Spleen (tissue), 7 donors: ENCODE measurements at regions not wholly inside any gene's neighbourhood (a gene's known extent, or its start where the extent isn't known, plus 50 kb on each side); places are given as distances from the start of the nearest gene placed in this dataset.

ENCODE experiments used
- POLR2AphosphoS5 ChIP-seq, 3 donors: sonication (generic); formaldehyde crosslinking; IDR thresholded peaks; one replicate each; pipeline ENCODE4 v1.5.1; 2017; ENCODE audit warnings: antibody characterized with exemption in 3 of 3
- TF ChIP-seq, protein P1 (sequence below), 11 experiments: fragments of 200-600 bp in 7 of 11; fragments of 450-650 bp in 4 of 11; sonication (generic) in 4 of 11; IDR thresholded peaks in 8 of 11; conservative IDR thresholded peaks in 3 of 11; 1 replicate in 7 of 11; 2 replicates in 4 of 11; pipeline versions ENCODE4 v1.4.0 to v1.8.0; 2016 to 2021; ENCODE audit warnings: antibody characterized with exemption in 11 of 11, inconsistent platforms in 4 of 11, mild to moderate bottlenecking in 1 of 11
- donor health status: DM: no; HTN: no; CAD: no; lungs with moderate emphysema.
- donor health status: DM: no; HTN: no; CAD: no.
- donor health status: DM: no; HTN: no; CAD: no.

DNA sequence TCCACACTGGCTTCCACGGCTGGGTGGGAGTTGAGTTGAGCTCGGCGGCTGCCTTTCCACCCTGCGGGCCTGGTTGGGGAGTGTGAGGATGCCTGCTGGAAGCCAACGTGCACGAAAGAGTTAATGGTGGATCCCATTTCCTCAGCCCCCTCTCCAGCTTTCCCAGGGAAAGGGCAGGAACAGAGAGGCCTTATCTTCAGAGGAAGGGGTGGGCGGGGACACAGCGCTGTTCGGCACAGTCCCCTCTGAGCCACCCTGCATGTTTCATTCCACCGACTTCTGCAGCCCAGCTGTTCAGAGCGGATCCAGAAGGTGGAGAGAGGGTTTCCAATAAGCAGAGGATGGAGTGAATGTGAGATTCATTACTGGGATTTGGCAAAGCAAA is 295.3 kb downstream of the SEC14L1 start:
- TF ChIP-seq, protein P1, sequence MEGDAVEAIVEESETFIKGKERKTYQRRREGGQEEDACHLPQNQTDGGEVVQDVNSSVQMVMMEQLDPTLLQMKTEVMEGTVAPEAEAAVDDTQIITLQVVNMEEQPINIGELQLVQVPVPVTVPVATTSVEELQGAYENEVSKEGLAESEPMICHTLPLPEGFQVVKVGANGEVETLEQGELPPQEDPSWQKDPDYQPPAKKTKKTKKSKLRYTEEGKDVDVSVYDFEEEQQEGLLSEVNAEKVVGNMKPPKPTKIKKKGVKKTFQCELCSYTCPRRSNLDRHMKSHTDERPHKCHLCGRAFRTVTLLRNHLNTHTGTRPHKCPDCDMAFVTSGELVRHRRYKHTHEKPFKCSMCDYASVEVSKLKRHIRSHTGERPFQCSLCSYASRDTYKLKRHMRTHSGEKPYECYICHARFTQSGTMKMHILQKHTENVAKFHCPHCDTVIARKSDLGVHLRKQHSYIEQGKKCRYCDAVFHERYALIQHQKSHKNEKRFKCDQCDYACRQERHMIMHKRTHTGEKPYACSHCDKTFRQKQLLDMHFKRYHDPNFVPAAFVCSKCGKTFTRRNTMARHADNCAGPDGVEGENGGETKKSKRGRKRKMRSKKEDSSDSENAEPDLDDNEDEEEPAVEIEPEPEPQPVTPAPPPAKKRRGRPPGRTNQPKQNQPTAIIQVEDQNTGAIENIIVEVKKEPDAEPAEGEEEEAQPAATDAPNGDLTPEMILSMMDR (IDR thresholded peaks at IDR 0.05 in 8 of 11, conservative IDR thresholded peaks at IDR 0.05 in 3 of 11), result no peak
- peak in 2 of 3 donors; percentile 25 to 54 for TF ChIP-seq POLR2AphosphoS5 (IDR thresholded peaks at IDR 0.05)
